Thyroid gland (tissue), 4 donors: ENCODE measurements at regions not wholly inside any gene's neighbourhood (a gene's known extent, or its start where the extent isn't known, plus 50 kb on each side); places are given as distances from the start of the nearest gene placed in this dataset.

ENCODE experiments used
- DNase-seq, 2 donors: peaks; one replicate each; pipeline ENCODE4 v3.0.0-alpha.2; 2019
- H3K27ac ChIP-seq, 3 donors: fragments of 200-600 bp; sonication (generic); 1 replicate in 2 of 3; 2 replicates in 1 of 3; pipeline ENCODE4 v1.5.1; 2016 to 2019; ENCODE audit warnings: mild to moderate bottlenecking in 1 of 3, moderate library complexity in 1 of 3
- H3K27me3 ChIP-seq: fragments of 200-600 bp; sonication (generic); one replicate; pipeline ENCODE4 v1.5.1; 2019
- H3K36me3 ChIP-seq, 2 donors: fragments of 200-600 bp; sonication (generic); one replicate each; pipeline ENCODE4 v1.5.1; 2016 to 2019
- H3K4me1 ChIP-seq, 2 donors: fragments of 200-600 bp; sonication (generic); one replicate each; pipeline ENCODE4 v1.5.1; 2017 to 2019
- H3K4me3 ChIP-seq, 3 donors: fragments of 200-600 bp; sonication (generic); replicated peaks in 1 of 3; 1 replicate in 2 of 3; 2 replicates in 1 of 3; pipeline ENCODE4 v1.5.1; 2016; ENCODE audit warnings: mild to moderate bottlenecking in 1 of 3
- H3K9me3 ChIP-seq: fragments of 200-600 bp; sonication (generic); one replicate; pipeline ENCODE4 v1.5.1; 2017
- CTCF ChIP-seq, 6 experiments: fragments of 200-600 bp in 3 of 6; fragments of 450-650 bp in 3 of 6; sonication (generic) in 3 of 6; IDR thresholded peaks; one replicate each; pipeline ENCODE4 v1.5.1; 2016 to 2019; ENCODE audit warnings: antibody characterized with exemption in 6 of 6, mild to moderate bottlenecking in 2 of 6, inconsistent platforms in 1 of 6, moderate library complexity in 1 of 6
- POLR2A ChIP-seq, 2 donors: fragments of 450-650 bp; IDR thresholded peaks; one replicate each; pipeline ENCODE4 v1.6.1; 2017; ENCODE audit warnings: antibody characterized with exemption in 2 of 2, mild to moderate bottlenecking in 2 of 2, moderate library complexity in 1 of 2
- WGBS, 2 donors: methylation state at CpG; one replicate each; pipeline ENCODE4 v1.1.5; 2017; 5-methylcytosine and 5-hydroxymethylcytosine counted together
- intact Hi-C: fragments of 100-400 bp; cut with DNase I; formaldehyde crosslinking; loops from one replicate; pipeline ENCODE4 v1.15.1; 2023

GRCh38 chr12:84605983-84606382, 306.6 kb downstream of the SLC6A15 start:
- no peaks in the 10 kb centered on the region for H3K27me3 ChIP-seq
- H3K36me3 ChIP-seq: no peaks in the 10 kb centered on the region
- TF ChIP-seq POLR2A (IDR thresholded peaks at IDR 0.05) (no peak), CTCF (IDR thresholded peaks at IDR 0.05) (no peak)
- H3K4me3 ChIP-seq: no peak overlapping the region
- WGBS, 2 donors: 97 to 99% methylated on average over 2 of the region's 2 CpGs
- H3K27ac ChIP-seq: no peak overlapping the region
- H3K4me1 ChIP-seq: no peaks in the 10 kb centered on the region
- intact Hi-C loops: no loop called here
- DNase-seq: no peak
- no peaks in the 10 kb centered on the region for H3K9me3 ChIP-seq

- TF ChIP-seq CTCF (IDR thresholded peaks at IDR 0.05): no peak
- DNase-seq: no peak
- no peaks in the 10 kb centered on the region for H3K36me3 ChIP-seq
- H3K4me1 ChIP-seq: no peaks in the 10 kb centered on the region
- H3K27me3 ChIP-seq: no peaks in the 10 kb centered on the region
- no peak overlapping the region for H3K4me3 ChIP-seq
- intact Hi-C loops: no loop called here
- no peaks in the 10 kb centered on the region for H3K9me3 ChIP-seq
- no peak overlapping the region for H3K27ac ChIP-seq
These were observed 308.0 kb downstream of the SLC6A15 start for GRCh38 chr12:84604551-84604950.

- Histone ChIP-seq H3K36me3 (no peaks in the 10 kb centered on the region), H3K27ac (no peak overlapping the region), H3K9me3 (no peaks in the 10 kb centered on the region), H3K4me3 (no peak overlapping the region), H3K4me1 (no peaks in the 10 kb centered on the region), H3K27me3 (no peaks in the 10 kb centered on the region)
- no peak for DNase-seq
- 81% methylated on average over 2 of the region's 2 CpGs for WGBS, 2 donors
- no peak for TF ChIP-seq POLR2A (IDR thresholded peaks at IDR 0.05)
- TF ChIP-seq CTCF (IDR thresholded peaks at IDR 0.05): no peak
- intact Hi-C loops: no loop called here
These were observed 308.9 kb downstream of the SLC6A15 start for GRCh38 chr12:84603484-84604248.

GRCh38 chr12:84601483-84601882, 311.1 kb downstream of the SLC6A15 start:
- no peak for DNase-seq
- no peaks in the 10 kb centered on the region for H3K4me1 ChIP-seq
- TF ChIP-seq POLR2A (IDR thresholded peaks at IDR 0.05) (no peak), CTCF (IDR thresholded peaks at IDR 0.05) (no peak)
- no peaks in the 10 kb centered on the region for H3K9me3 ChIP-seq
- intact Hi-C loops: no loop called here
- H3K27me3 ChIP-seq: no peaks in the 10 kb centered on the region
- 73 to 83% methylated on average over 3 of the region's 3 CpGs for WGBS, 2 donors
- no peak overlapping the region for H3K27ac ChIP-seq
- no peaks in the 10 kb centered on the region for H3K36me3 ChIP-seq
- no peak overlapping the region for H3K4me3 ChIP-seq

GRCh38 chr12:84599539-84599938, 313.1 kb downstream of the SLC6A15 start:
- DNase-seq: no peak
- intact Hi-C loops: no loop called here
- Histone ChIP-seq H3K36me3 (no peaks in the 10 kb centered on the region), H3K27ac (no peak overlapping the region), H3K4me1 (no peaks in the 10 kb centered on the region), H3K27me3 (no peaks in the 10 kb centered on the region), H3K9me3 (no peaks in the 10 kb centered on the region), H3K4me3 (no peak overlapping the region)
- TF ChIP-seq POLR2A (IDR thresholded peaks at IDR 0.05): no peak
- TF ChIP-seq CTCF (IDR thresholded peaks at IDR 0.05): no peak
- WGBS, 2 donors: 59 to 80% methylated on average over 2 of the region's 2 CpGs
